ENCODE measurements at regions not wholly inside any gene's neighbourhood (a gene's known extent, or its start where the extent isn't known, plus 50 kb on each side); places are given as distances from the start of the nearest gene placed in this dataset.

DNA sequence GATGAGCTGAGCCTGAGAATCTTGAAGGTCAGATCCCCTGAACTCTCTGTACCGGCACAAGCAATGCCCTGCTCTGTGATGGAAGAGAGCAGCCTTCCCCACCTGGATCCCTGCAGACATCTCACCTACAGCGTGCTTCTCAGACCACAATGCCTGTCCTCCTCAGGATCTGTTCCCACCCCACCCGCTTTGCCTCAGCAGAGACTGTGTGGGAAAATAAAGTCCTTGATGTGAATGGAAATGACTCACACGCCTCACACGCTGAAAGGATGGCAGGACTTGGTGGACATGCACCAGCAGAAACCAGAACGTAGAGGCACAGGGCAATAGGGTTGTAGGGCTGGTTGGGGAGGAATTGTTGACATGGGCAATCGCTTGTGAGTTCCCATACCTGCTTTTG is 117.9 kb upstream of the POU3F3 start:
- DNase-seq = no peak

GRCh38 chr2:104741860-104742259 is 112.1 kb upstream of the POU3F3 start:
- DNase-seq = no peak

GRCh38 chr2:104744537-104744936 is 109.4 kb upstream of the POU3F3 start:
- no peak for DNase-seq

DNA sequence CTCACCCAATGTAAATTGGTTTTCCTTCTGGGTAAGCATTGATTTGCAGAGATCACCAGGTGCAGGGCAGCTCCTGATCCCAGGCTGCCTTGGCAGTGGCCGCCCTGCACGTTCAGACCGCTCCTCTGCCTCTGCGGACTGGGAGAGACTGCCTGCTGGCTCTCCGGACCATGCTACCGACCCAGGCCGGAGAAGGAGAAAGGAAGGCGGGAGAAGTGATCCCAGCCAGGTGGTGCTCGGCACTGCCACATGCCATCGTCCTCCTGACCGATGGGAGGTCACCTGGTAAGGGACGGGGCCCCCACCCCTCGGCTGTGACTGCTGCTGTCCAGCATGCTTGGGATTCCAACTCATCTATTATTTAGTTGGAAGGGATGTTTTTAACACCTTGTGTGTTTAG is 108.1 kb upstream of the POU3F3 start:
- DNase-seq = no peak

GRCh38 chr2:104746299-104746698 is 107.6 kb upstream of the POU3F3 start:
- no peak for DNase-seq

DNA sequence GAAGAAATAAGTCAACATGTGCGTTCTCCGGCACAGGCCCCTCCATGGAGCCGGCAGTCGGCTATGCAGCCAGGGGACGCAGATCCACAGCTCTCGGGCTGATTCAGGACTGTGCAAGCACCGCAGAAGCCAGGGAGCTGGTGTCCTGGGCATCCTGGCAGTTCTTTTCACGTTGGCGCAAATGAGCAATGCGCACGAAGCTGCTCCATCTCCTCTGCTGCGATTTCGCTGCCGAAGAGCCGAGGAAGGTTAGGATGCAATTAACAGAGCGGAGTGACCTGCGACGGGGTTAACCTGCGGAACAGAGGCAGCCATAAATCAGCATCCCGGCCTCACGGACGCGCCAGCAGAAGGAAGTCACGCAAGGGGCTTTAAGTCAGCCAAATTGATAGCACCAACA is 107.1 kb upstream of the POU3F3 start:
- no peak for DNase-seq

- no peak for DNase-seq
These were observed 104.0 kb upstream of the POU3F3 start for GRCh38 chr2:104749856-104750460.

DNA sequence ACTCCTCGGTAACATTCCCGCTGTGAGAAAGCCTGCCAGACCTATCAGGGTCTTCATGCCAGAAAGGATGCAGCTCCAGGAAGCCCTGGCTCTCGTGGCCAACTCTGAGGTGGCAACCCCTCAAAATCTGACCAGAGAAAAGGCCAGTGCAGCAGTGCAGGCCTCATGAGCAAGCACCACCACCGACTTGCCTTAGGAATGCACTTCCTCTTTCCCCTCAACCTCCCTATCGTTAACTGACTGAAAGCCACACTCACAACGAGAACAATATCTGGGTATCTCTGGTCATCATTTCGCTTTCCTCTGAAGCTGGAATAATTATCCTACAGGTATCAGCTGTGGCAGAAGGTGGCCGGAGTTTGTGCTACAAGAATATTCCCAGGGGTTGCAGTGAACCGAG is 101.4 kb upstream of the POU3F3 start:
- no peak for DNase-seq

- DNase-seq = no peak
These were observed 98.7 kb upstream of the POU3F3 start for GRCh38 chr2:104755026-104755878.

DNA sequence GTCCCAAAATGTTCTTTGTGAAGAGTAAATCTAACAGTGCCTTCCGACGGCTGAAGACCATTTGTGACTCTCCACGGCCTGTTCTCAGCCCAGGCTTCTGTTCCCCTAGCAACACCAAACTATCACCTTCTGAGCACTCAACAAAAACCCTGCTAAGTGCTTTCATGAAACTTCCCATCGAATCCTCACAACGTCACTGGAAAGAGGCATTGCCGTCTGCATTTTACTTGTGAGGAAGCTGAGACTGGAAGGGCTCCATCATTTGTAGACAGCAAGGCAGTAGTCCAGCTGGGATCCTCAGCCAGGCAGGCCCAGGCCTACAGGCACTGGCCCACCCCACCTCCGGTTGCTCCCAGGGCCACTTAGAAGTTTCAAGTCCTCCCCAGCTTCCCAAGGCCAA is 97.8 kb upstream of the POU3F3 start:
- DNase-seq = no peak

DNA sequence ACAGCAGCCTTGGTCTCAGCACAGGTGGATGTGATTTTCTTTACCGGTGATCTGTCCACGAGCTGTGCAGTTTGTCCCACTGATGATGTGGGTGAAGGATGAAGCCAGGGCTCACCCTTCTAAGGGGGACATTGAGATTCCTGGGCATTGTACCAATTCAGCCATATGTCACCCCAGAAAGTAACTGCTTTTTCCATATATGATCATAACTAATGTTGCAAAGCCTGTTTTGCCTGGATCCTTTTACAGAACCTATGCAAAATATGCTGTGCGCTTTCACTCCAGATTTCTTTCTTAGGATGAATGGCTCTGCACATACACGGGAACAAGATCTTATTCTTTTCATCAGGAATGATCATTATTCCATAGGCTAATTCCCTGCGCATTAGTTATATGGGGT is 96.9 kb upstream of the POU3F3 start:
- DNase-seq = no peak

DNA sequence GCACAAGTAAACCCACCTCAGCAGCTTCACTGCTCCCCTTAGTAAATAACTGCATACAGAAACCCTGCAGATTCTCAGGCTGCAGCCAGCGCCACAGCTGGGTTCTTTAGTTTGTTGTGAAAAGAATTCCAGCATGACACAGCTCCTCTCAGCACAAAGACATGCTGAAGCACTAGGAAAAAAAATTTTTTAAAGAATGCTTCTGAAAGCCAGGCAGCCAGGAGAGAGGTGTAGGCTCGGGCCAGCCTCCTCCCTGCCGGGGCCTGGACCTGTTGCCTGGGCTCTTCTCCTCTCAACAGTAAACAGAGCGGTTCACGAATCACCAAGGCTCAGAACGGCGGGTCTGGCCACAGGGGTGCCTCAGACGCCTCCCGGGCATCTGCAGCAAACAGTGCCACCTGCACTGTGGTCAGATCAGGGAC is 95.7 kb upstream of the POU3F3 start:
- no peak for DNase-seq

GRCh38 chr2:104762031-104762430 is 91.9 kb upstream of the POU3F3 start:
- DNase-seq = no peak

GRCh38 chr2:104766683-104767082 is 87.2 kb upstream of the POU3F3 start:
- no peak for DNase-seq

GRCh38 chr2:104768694-104769093 is 85.2 kb upstream of the POU3F3 start:
- DNase-seq = no peak

- no peak for DNase-seq
These were observed 84.8 kb upstream of the POU3F3 start for GRCh38 chr2:104769096-104769495.

GRCh38 chr2:104772996-104773395 is 80.9 kb upstream of the POU3F3 start:
- DNase-seq = no peak

- DNase-seq = no peak
These were observed 79.3 kb upstream of the POU3F3 start for GRCh38 chr2:104774631-104775030.

- no peak for DNase-seq
These were observed 76.2 kb upstream of the POU3F3 start for GRCh38 chr2:104777721-104778120.

DNA sequence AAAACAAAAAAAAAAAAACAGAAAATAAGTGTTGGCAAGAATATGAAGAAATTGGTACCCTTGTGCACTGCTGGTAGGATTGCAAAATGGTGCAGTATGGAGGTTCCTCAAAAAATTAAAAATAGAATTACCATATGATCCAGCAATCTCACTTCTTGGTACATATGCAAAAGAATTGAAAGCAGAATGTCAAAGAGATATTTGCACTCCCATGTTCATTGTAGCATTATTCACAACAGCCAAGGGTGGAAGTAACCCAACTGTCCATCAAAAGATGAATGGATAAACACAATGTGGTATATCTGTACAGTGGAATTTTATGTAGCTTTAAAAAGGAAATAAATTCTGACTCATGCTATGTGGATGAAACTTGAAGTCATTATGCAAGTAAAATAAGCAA is 72.8 kb upstream of the POU3F3 start:
- DNase-seq = no peak

GRCh38 chr2:104784264-104784663 is 69.7 kb upstream of the POU3F3 start:
- DNase-seq = no peak

GRCh38 chr2:104786204-104786603 is 67.7 kb upstream of the POU3F3 start:
- no peak for DNase-seq

DNA sequence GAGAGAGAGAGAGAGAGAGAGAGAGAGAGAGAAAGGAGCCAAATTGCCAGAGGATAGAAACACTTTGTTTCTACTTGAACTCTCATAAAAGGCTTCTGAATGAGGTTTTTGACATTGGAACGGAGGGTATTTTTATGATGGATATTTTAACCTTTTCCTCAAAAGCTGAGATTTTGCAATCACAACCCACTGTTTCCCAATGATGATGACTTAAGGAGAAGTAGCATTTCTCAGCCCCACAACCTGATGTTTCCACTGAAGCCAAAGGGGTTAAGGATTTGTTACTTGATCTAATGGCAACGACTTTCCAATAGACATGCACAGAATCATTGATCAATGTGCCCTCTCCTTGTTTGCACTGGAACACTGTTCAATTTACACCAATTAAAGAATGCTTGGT is 67.1 kb upstream of the POU3F3 start:
- DNase-seq = no peak

GRCh38 chr2:104787298-104788065 is 66.4 kb upstream of the POU3F3 start:
- no peak for DNase-seq

All from CD4-positive, alpha-beta T cell treated with Interleukin-4 for 1 hour (primary cell).